ENCODE measurements at regions not wholly inside any gene's neighbourhood (a gene's known extent, or its start where the extent isn't known, plus 50 kb on each side); places are given as distances from the start of the nearest gene placed in this dataset.

DNA sequence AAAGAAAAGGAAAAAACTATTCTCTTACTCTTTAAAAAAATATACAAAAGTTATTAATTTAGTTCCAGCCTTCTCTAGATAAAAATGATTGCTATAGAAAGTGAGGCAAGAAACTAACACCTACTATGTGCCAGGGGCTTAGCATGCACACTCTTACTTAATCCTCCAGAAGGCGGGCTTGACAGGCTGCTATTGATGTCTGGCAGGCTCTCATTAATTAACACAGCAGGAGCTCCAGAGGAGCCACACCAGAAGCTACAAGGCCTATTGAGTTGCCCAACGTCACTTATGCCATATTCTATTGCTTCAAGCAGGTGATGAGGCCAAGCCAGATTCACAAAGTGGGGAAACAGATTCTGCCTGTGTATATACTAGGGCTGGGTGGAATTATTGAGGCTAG, 54.6 kb upstream of the CLINT1 start:
- no peak overlapping the region for H2AFZ ChIP-seq (ENCODE audit: low read length)
- peaks cover 22% of the 10 kb centered on the region for H3K4me1 ChIP-seq (ENCODE audit: low read length)
- peak overlapping the region; percentile 82 for H3K27ac ChIP-seq (ENCODE audit: low read length)
- H3K4me2 ChIP-seq (ENCODE audit: low read depth, low read length): peak overlapping the region; percentile 64
- H3K4me3 ChIP-seq (ENCODE audit: low read length): no peak overlapping the region
- no peaks in the 10 kb centered on the region for H3K27me3 ChIP-seq (replicated peaks; ENCODE audit: insufficient read depth, low read length)
- no peaks in the 10 kb centered on the region for H3K9me2 ChIP-seq (replicated peaks; ENCODE audit: insufficient read depth, low read length)
- DNase-seq: no peak
- peaks cover 13% of the 10 kb centered on the region for H3F3A ChIP-seq (ENCODE audit: insufficient read depth, low read length)
- no peaks in the 10 kb centered on the region for H3K36me3 ChIP-seq (replicated peaks; ENCODE audit: insufficient read depth, low read length)
- TF ChIP-seq EZH2 (optimal IDR thresholded peaks at IDR 0.05; ENCODE audit: low read depth, low read length): no peak
- TF ChIP-seq, protein P1, sequence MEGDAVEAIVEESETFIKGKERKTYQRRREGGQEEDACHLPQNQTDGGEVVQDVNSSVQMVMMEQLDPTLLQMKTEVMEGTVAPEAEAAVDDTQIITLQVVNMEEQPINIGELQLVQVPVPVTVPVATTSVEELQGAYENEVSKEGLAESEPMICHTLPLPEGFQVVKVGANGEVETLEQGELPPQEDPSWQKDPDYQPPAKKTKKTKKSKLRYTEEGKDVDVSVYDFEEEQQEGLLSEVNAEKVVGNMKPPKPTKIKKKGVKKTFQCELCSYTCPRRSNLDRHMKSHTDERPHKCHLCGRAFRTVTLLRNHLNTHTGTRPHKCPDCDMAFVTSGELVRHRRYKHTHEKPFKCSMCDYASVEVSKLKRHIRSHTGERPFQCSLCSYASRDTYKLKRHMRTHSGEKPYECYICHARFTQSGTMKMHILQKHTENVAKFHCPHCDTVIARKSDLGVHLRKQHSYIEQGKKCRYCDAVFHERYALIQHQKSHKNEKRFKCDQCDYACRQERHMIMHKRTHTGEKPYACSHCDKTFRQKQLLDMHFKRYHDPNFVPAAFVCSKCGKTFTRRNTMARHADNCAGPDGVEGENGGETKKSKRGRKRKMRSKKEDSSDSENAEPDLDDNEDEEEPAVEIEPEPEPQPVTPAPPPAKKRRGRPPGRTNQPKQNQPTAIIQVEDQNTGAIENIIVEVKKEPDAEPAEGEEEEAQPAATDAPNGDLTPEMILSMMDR (IDR thresholded peaks at IDR 0.05; ENCODE audit: low read length): no peak
- TF ChIP-seq EZH2phosphoT487 (IDR thresholded peaks at IDR 0.05; ENCODE audit: low read length): no peak
- H3K9me3 ChIP-seq (replicated peaks; ENCODE audit: insufficient read depth, low read length): no peaks in the 10 kb centered on the region
- H4K20me1 ChIP-seq (ENCODE audit: insufficient read depth, low read length): no peaks in the 10 kb centered on the region
- no peaks in the 10 kb centered on the region for H3K79me2 ChIP-seq (ENCODE audit: low read length)
- H3K9ac ChIP-seq (ENCODE audit: low read length): no peak overlapping the region

DNA sequence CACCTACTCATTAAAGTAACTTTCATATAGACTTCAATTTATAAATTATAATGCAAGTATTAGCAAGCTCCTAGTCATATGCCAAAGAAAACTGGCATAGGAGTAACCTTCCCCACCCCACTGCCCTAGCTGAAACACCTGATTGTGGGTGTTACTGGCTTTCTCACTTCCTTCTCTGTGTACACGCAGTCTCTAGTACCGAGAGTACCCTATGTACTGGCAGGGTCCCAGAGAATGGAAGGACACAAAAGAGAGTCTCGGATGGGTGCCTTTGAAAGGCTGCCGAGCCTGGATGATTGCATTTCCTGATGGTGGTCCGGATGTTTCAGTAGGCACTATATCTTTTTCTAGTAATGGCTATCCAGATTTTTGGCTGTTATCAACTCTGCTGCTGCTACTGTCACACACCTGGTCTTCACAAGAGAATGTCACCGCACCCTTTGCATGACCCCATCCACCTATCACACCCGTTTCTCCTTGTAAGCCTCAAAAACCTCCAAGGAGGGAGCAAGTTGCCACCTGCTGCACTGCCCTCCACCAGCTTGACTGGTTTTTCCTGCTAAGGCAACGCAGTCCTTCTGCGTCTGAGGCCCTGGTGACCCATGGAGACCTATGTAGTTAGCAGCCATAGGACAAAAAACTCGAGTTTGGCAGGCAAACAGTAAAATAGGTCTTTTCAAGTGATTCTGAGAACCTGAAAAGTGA, 53.8 kb upstream of the CLINT1 start:
- TF ChIP-seq EZH2 (optimal IDR thresholded peaks at IDR 0.05; ENCODE audit: low read depth, low read length) (no peak), EZH2phosphoT487 (IDR thresholded peaks at IDR 0.05; ENCODE audit: low read length) (no peak)
- TF ChIP-seq, protein P1 (IDR thresholded peaks at IDR 0.05; ENCODE audit: low read length): no peak
- Histone ChIP-seq H3K4me3 (ENCODE audit: low read length) (peak overlapping the region; percentile 26), H3K27ac (ENCODE audit: low read length) (peak overlapping the region; percentile 82), H3K4me1 (ENCODE audit: low read length) (peaks cover 17% of the 10 kb centered on the region), H3K9me2 (replicated peaks; ENCODE audit: insufficient read depth, low read length) (no peaks in the 10 kb centered on the region), H3F3A (ENCODE audit: insufficient read depth, low read length) (peaks cover 13% of the 10 kb centered on the region), H3K79me2 (ENCODE audit: low read length) (no peaks in the 10 kb centered on the region), H3K27me3 (replicated peaks; ENCODE audit: insufficient read depth, low read length) (no peaks in the 10 kb centered on the region), H3K9ac (ENCODE audit: low read length) (peak overlapping the region; percentile 26; the same call in 1 of the 2 replicates), H4K20me1 (ENCODE audit: insufficient read depth, low read length) (no peaks in the 10 kb centered on the region), H3K9me3 (replicated peaks; ENCODE audit: insufficient read depth, low read length) (no peaks in the 10 kb centered on the region), H2AFZ (ENCODE audit: low read length) (peak overlapping the region; percentile 22), H3K4me2 (ENCODE audit: low read depth, low read length) (peak overlapping the region; percentile 64), H3K36me3 (replicated peaks; ENCODE audit: insufficient read depth, low read length) (no peaks in the 10 kb centered on the region)
- DNase-seq: peak; percentile 77

DNA sequence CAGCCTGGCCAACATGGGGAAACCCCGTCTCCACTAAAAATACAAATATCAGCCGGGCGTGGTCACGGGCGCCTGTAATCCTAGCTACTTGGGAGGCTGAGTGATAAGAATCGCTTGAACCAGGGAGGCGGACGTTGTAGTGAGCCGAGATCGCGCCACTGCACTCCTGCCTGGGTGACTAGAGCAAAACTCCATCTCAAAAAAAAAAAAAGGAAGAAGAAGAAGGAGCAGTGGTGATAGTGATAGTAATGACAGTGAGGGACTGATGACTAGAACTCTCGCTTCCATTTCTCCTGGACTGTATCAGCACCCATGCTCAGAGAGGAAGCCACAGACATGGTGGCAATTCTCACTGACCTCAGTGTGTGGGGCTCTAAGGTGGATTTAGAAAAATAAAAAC, 52.6 kb upstream of the CLINT1 start:
- H3K4me3 ChIP-seq (ENCODE audit: low read length): no peak overlapping the region
- no peak overlapping the region for H2AFZ ChIP-seq (ENCODE audit: low read length)
- no peaks in the 10 kb centered on the region for H3K27me3 ChIP-seq (replicated peaks; ENCODE audit: insufficient read depth, low read length)
- no peaks in the 10 kb centered on the region for H3K9me3 ChIP-seq (replicated peaks; ENCODE audit: insufficient read depth, low read length)
- TF ChIP-seq EZH2 (optimal IDR thresholded peaks at IDR 0.05; ENCODE audit: low read depth, low read length): no peak
- TF ChIP-seq, protein P1 (IDR thresholded peaks at IDR 0.05; ENCODE audit: low read length): no peak
- no peak for TF ChIP-seq EZH2phosphoT487 (IDR thresholded peaks at IDR 0.05; ENCODE audit: low read length)
- H4K20me1 ChIP-seq (ENCODE audit: insufficient read depth, low read length): no peaks in the 10 kb centered on the region
- H3K79me2 ChIP-seq (ENCODE audit: low read length): no peaks in the 10 kb centered on the region
- H3F3A ChIP-seq (ENCODE audit: insufficient read depth, low read length): peaks cover 13% of the 10 kb centered on the region
- no peak for DNase-seq
- no peak overlapping the region for H3K4me2 ChIP-seq (ENCODE audit: low read depth, low read length)
- H3K9ac ChIP-seq (ENCODE audit: low read length): no peak overlapping the region
- no peaks in the 10 kb centered on the region for H3K9me2 ChIP-seq (replicated peaks; ENCODE audit: insufficient read depth, low read length)
- H3K36me3 ChIP-seq (replicated peaks; ENCODE audit: insufficient read depth, low read length): no peaks in the 10 kb centered on the region
- peaks cover 13% of the 10 kb centered on the region for H3K4me1 ChIP-seq (ENCODE audit: low read length)
- no peak overlapping the region for H3K27ac ChIP-seq (ENCODE audit: low read length)

Measured in MM.1S (cell line).